GM18858 (cell line): ENCODE measurements at regions not wholly inside any gene's neighbourhood (a gene's known extent, or its start where the extent isn't known, plus 50 kb on each side); places are given as distances from the start of the nearest gene placed in this dataset.

Experiments
- ATAC-seq: cut with Tn5 transposase; IDR thresholded peaks from one replicate; pipeline ENCODE4 v1.9.1; 2021; ENCODE audit not compliant: unreplicated experiment

DNA sequence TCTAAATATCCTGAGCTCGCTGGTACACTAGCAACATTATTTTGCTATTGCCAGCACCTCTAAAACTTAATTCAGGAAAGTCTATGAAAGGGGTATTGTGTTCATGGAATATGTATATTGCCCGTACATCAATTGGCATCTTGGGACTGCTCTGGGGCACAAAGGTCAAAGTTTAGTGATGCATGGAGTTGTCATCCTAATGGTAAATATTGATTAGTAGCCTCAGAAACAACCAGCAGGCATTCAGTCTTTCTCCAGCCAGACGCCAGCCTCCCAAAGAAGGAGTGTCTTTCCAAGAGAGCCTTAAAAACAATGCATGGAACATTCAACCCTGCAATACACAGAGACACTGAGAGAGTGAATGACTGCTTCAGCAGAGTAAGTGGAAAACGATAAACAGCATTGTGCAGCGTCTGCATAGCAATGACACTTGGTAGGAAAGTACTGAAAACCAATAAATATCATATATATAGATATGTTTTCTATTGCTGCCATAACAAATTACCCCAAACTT lies 377.3 kb downstream of the SHQ1 start:
- no peak for ATAC-seq

DNA sequence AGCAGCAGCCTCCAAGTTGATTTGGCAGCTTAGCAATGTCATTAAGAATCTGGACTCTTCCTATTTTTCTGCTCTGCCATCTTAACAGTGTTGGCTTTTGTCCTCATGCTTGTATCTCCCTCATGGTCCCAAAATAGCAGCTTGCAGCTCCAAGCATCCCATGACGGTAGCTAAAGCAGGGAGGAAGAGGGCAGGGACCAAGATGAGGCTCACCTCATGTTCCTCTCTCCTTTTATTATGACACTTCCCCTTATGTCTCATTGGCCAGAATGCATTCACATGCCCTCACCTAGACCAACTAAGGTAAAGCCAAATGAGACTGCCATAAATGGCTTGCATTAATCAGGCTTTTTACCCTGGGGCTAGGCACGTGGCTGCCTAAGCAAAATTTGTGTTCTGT lies 382.4 kb downstream of the SHQ1 start:
- no peak for ATAC-seq

DNA sequence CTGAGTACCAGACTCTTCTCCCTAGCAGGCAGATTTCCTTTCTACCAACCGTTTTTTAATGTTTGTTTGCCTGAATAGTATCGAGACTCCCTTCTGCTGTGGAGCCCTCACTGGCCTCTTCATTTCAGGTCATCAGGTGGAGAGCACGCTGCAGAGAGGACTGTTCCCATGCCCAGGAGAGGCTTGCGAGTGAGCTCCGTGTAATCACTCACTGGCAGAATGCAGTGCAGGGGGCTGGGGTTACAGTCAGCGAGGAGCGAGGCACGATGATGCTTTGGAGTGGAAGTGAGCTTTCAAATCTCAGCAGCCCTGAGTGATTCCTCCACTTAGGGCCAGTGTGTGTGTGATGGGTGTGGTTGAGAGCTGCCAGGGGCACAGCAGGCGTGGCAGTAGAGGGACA lies 385.2 kb downstream of the SHQ1 start:
- ATAC-seq = no peak

DNA sequence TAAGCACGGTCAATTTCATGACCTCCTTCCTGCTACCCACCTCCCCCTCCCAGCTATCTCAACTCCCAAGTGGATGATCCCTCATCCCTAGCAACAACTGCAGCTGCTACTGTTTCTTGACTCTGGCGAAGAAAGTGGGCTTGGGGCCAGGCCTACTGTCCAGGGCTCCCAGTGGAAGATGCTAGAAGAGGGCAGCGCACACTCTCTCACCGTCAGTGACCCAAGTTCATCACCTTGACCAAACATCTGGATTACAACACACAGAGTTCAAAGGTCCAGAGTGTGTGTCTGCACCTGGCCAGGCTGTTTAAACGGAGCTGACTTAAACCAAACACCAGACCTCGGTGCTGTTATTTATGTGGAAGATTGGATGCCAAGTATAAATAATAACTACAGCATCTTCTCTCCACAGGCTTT lies 385.6 kb downstream of the SHQ1 start:
- no peak for ATAC-seq

DNA sequence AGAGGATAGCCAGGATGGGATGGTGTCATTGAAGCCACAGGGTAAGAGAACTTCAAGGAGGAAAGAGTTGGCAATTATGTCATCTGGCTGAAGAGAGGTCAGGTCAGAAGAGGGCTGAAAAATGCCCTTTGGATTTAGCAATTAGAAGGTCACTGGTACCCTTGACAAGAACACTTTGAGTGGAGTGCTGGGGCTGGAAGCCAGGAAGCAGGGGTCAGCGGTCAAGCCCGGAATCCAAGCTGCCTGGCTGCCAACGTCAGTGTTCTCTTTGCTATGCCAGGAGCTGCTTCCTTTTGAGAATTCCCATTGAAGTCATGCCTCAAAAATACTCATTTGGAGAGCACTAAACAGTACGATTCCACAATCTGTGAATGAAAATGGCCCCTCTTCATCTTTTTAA lies 386.5 kb downstream of the SHQ1 start:
- no peak for ATAC-seq

DNA sequence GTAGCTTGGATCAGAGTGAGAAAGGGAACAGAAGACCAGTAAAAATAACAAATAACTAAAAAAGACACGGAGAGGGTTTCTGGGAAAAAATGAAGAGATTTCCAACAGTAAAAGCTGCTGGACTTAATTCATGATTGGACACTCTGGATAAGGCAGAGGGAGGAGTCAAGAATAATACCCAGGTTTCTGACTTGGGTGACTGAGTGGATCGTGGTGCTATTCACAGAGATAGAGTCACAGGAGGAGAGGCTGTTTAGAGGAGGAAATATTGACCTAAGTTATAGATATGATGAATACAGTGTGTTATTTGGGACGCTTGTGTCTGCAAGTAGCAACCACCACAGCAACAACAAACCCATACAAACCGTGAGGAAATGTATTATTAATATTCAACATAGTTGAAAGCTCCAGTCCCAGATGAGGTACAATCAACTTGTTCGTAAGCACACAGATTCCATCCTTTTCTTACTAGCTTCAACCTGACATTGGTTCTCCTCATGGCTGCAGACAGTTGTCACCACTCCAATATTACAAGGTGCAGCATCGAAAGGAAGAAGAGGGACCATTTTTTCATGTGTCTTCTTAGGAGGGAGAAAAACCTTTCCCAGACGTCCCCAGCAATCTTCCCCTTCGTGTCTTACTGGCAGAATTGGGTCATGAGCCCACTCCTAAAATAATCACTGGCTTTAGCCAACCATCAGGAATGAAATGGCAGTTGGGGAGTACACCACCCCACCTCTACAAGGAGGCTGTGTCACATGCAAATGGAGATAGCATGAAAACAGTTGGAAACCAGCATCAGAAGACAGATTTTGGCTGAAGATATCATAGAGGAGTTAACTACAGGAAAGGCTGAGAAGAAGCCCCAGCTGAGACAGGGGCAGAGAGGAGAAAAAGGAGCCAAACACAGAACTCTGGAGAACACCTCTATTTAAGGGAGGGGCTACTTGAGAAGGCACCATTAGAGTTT lies 387.8 kb downstream of the SHQ1 start:
- ATAC-seq = no peak

DNA sequence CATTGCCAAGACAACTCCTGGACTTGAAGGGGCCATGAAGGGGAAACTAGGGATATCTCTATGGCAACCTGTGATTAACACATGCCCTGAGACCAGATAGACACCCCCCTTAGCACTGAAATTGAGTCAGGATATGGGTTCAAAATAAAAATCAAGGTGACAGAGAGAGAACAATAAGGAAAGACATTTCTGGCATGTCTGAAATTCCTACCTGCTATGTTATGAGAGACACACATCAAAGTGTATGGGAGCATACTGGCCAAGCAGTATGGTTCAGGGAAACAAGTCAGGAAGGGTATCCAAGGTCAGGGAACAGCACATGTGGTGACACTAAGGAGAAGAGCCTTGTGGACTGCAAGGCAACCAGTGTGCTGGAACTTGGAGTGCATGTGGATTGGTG lies 388.7 kb downstream of the SHQ1 start:
- no peak for ATAC-seq

DNA sequence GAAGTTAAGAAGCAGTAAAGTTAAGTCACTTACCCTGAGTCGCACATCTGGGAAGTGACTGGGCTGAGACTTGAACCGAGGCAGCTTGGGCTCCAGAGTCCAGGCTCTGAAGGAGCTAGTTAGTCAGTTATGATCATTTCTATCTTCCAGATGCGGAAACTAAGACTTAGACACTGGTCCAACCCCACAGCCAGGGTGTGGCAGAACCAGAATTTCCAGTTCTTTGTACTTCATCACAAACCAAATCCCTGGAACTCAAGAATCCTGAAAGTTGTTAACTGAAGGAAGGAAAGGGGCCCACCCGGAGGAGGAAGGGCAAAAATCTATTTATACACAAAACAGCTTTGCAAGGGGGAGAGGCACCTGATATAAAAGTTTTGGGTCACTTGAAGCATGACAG lies 389.9 kb downstream of the SHQ1 start:
- ATAC-seq = no peak

DNA sequence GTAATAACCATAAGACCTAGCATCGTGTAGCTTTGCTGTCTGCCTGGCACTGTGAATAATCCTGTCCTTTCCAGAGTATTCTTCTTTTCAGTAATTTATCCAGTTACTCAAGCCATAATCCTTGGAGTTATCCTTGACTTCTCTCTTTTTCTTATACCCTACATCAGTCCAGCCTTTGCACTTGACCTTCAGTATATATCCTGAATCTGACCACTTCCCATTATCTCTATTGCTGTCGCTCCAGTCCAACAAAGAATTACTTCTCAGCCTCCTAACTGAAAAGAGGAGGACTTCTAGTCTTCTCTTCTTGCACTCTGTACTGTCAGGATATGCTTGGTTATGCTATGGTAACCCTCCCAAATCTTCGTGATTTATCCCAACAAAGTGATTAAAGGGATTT lies 393.8 kb downstream of the SHQ1 start:
- ATAC-seq = no peak

DNA sequence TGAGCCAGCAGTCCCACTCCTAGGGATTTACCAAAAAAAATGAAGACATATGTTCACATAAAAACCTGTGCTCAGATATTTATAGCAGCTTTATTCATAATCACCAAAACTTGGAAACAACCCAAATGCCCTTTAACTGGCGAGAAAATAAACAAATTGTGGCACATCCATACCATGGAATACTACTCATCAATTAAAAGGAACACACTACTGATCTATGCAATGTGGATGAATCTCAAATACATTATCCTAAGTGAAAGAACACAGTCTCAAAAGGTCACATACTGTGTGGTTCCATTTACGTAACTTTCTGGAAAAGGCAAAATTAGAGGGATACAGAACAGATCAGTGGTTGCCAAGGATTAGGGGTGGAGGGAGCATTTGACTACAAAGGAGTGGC lies 394.5 kb downstream of the SHQ1 start:
- no peak for ATAC-seq

DNA sequence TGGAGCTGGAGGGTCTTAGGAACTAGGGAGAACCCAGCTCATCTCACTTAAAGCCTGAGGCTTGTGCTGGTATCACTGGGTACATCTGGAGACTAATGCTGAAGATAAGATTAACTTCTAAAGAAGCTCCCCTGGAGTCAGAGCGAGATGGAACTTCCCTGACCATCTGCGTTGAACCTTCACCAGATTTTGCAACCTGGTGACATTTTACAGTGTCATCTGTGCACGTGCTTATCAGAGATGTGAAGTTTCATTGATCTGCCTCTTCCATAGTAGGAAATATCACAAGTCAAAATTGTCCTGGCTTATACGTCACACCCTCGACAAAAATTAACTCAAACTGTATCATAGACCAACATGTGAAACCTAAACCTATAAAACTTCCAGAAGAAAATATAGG lies 395.5 kb downstream of the SHQ1 start:
- ATAC-seq = no peak

DNA sequence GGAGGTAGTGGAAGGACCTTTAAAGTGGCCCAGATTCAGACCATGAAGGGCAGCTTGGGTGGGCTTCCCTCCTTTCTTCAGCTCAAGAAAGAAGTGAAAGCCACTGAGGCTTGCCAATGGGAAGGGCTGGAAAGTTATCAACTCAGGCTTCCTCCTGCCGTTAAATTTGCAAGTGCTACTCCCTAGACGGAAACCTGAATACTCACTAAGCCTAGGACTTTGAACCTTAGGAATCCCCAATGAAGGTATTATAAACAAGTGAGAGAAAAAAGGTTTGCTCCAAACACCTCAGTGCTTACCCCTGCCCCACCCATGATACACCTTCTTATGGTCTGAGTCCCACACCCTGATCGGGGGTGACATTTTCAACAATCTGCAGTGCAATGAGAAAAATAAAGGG lies 396.4 kb downstream of the SHQ1 start:
- ATAC-seq = no peak

DNA sequence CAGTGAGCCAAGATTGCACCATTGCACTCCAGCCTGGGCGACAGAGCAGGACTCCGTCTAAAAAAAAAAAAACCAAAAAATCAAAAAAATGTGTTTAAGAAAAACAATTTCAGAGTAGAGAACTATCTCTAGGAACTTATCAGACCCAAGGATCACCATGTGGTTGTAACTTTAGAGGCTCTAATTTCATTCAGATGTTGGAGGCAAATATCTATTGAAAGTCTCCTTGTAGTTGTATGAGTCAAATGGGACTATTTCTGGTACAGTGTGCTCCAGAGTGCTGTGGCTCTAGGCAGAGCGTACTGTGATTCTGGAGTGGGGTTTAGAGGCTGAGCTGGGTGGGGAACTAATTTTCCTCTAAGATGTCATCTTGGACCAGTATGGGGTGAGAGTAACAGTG lies 398.7 kb downstream of the SHQ1 start:
- no peak for ATAC-seq

DNA sequence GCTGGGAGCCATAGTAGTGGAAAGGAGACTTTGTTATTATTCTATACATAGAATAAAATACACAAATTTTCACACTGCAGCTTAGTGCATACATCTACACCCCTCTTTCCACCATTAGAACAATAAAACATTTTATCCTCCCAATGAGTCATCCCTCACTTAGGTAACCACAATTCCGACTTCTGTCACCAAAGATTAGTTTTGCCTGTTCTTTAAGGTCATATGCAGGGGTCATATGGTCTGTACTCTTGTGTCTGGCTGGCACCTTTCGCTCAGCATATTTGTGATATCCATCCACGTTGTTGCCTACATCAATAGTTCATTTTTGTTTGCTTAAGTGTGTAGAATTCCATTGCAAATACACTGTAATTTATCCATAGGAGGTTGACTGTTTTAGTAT lies 399.4 kb downstream of the SHQ1 start:
- no peak for ATAC-seq

DNA sequence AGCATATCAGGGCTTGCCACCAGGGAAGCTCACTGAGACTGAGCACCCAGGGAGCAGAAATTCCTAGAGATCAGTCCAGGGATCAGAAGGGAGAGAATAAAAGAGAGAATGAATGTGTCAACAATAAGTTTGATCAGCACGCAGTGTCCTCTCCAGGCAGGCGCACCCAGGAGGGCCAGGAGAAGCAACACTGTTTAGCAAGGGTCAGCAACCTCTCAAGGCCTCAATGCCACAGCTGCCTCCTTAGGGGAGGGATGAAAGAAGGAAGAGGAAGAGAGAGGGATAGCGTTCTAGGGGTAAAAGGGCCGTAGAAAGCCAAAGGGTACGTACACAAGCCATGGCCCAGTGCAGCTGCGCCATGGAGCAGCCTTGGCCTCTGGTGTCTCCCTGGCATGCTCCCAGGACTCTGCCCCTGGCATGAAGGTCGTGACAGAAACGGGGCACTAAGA lies 399.8 kb downstream of the SHQ1 start:
- no peak for ATAC-seq

DNA sequence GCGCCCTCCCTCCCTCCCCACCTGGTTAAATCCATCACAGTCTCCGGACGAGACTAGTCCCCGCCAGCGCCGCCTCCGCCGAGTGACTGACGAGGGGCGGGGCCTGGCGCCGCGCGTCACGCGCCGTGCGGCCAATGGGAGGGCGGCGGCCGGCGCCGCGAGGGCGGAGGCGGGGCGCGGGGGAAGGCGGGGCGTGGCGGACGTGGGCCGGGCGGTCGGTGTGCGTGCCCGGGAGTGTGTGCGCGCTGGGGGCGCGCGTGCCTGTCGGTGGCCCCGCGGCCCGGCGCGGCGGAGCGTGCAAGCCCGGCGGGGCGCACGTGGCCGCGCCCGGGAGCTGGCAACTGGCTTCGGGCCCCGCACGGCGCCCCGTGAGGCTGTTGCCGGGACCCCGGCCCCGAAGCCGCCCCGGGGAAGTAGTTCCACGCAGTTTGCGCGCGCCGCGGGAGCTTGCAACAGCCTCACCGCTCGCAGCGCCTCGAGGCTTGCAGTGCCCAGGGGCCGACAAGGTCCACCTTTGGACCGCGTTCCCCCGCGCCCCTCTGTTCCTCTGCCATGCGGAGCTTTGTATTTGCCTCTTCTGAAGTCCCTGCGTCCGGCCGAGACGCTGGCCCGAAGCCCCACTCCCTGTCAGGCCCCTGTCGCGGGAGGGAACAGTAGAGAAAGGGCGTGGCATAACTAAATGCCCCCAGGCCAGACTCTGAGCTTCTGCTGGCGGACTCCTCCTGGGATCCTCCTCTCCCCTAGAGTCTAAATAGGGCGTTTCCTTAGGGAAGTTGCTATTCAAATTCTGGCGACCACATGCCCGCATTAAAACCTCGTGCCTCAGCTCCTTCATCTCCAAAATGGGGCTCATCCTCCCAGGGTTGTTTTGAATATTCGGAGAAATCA lies 400.9 kb downstream of the SHQ1 start:
- peak; percentile 77 for ATAC-seq

DNA sequence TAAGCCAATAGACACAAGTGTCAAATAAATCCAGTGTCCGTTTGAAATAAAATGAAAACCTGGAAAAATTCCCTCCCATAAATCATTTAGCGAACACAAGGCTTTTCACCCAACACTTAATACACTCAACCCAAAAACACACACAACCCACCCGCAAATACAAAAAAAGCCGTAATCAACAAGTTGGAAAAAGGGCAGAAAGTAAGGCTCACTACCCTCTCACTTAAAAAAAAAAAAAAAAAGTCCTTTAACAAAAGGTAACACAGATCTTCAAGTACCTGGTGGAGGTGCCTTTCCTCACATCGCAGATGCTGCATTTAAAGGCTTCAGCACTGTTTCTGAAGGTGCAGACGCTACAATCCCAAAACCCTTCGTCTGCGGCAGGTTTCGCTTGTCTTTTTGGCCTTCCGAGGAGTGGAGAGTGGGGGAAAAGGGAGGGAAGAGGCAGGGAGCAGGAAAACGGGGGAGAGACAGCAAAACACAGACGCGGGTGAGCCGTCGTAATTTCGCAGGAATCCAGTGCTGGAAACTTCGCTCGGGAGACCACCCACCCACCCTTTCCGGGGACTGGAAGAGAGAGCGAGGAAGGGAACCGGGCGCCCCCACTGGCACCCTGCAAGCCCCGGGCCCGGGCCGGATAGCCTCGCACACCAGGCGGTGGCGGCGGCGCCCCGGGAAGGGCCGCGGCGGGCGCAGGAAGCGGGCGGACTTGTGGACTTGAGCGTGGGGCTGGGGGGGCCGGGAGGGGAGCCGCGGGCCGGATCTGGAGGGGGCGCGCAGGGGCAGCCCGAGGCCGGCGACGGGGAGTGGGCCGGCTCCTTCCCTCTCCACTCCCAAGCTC lies 401.8 kb downstream of the SHQ1 start, which contains the start of gene RYBP:
RYBP (minus strand) TSS at position 404 of the 841 bp plus-strand sequence.
- ATAC-seq = peak; percentile 8

DNA sequence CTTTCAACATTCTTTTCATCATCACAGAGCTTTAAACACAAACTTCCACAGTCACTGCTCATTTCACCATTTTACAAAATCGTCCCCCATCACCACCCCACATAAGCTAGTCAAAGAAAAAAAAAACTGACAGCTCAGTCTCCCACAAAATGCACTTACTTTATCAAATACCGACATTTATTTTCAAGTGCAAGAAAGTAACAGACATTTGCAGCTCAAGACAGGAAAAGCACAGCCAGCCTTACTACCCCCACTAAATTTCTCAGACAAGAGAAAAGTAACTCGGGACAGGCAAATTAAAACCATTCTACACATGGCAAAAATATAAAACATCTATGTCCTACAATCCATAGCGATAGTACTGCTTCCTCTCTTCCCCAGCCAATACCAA lies 402.4 kb downstream of the SHQ1 start:
- ATAC-seq = no peak

DNA sequence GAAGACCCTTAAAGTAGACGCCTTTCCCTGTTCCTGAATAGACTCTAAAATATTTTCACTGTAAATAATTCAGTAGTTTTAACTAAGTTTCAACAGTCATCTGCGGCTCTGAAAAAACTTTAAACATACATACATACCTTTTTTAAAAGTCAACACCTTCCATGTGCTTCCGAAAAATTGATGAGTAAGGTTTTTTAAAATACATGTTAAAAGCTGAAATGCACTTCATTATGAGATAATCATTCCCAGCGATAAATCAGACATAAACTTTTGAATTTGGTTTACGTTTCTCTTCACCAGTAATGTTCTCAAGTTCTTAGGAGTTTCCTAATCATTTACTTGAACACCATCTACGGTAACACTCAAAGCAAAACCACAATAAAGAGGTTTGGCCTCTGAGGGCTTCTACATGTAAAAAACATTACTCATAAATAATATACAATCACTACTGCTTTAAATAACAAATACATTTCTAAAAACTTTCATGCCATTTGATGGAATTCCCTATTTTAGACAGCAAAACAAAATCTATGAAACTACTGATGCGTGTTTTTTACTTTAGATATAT lies 403.5 kb downstream of the SHQ1 start:
- ATAC-seq = no peak

DNA sequence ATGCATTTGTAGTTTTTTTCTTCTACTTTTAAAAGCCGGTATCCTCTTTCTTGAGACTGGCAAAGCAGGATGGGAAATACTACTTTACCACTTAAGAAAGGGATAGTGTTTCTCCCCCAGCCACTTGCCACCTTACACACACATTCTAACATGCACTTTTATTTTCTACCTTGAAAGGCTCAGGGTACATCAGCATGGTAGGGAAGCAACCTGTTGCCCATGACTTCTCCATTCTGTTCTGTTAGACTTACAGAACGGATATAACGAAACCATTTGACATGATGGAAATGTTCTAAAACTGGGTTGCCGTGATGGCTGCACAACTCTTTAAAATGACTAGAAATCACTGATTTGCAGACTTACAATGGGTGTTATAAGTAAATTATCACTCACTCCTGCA lies 405.5 kb downstream of the SHQ1 start:
- no peak for ATAC-seq
